ENCODE measurements at regions not wholly inside any gene's neighbourhood (a gene's known extent, or its start where the extent isn't known, plus 50 kb on each side); places are given as distances from the start of the nearest gene placed in this dataset.

DNA sequence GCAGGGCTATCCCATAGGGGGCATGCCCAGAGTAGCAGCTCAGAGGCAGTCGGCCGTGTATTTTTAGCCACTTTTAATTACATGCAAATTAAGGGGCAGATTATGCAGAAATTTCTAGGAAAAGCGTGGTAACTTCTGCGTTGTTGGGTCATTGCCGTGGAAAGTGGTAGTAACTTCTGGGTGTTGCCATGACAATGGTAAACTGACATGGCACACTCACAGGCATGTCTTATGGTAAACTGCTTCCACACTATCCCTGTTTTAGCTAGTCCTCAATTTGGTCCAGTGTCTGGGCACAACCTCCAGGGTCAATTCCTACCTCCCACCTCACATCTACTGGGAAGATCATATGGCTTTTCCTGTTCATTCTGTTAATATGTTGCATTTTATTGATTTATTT is 428.9 kb upstream of the FANCL start:
- Mint-ChIP-seq H3K4me3 (ENCODE audit: low read depth, unreplicated experiment) (no peak overlapping the region), H3K36me3 (ENCODE audit: insufficient read depth, unreplicated experiment) (no peaks in the 10 kb centered on the region), H3K9me3 (ENCODE audit: low read depth, unreplicated experiment) (peaks cover 3% of the 10 kb centered on the region), H3K4me1 (ENCODE audit: low read depth, unreplicated experiment) (peaks cover 10% of the 10 kb centered on the region), H3K27ac (ENCODE audit: unreplicated experiment) (no peak overlapping the region), H3K27me3 (ENCODE audit: unreplicated experiment) (no peaks in the 10 kb centered on the region)
- BruUV-seq (replicated peaks): no TSS peak
- no peak for TF ChIP-seq CTCF (IDR thresholded peaks at IDR 0.05; ENCODE audit: unreplicated experiment)
- CTCF ChIA-PET: interaction anchor here (1.0 kb wide), 1 partner anchor 11 kb away, joined by 3 read pairs; no protein-coding TSS in a partner anchor
- DNase-seq: no peak
- intact Hi-C loops (cut with micrococcal nuclease; ENCODE audit: unreplicated experiment): loop anchor here (5.0 kb wide), 1 partner anchor 223 kb away; no protein-coding TSS in a partner anchor

GRCh38 chr2:58667137-58667774 is 426.1 kb upstream of the FANCL start:
- no TSS peak for BruUV-seq (replicated peaks)
- CTCF ChIA-PET: no interaction called here
- Mint-ChIP-seq H3K4me3 (ENCODE audit: low read depth, unreplicated experiment) (no peak overlapping the region), H3K36me3 (ENCODE audit: insufficient read depth, unreplicated experiment) (no peaks in the 10 kb centered on the region), H3K27me3 (ENCODE audit: unreplicated experiment) (no peaks in the 10 kb centered on the region), H3K4me1 (ENCODE audit: low read depth, unreplicated experiment) (peaks cover 10% of the 10 kb centered on the region), H3K27ac (ENCODE audit: unreplicated experiment) (no peak overlapping the region), H3K9me3 (ENCODE audit: low read depth, unreplicated experiment) (peaks cover 3% of the 10 kb centered on the region)
- no peak for DNase-seq
- TF ChIP-seq CTCF (IDR thresholded peaks at IDR 0.05; ENCODE audit: unreplicated experiment): no peak
- intact Hi-C loops (cut with micrococcal nuclease; ENCODE audit: unreplicated experiment): no loop called here

- Mint-ChIP-seq H3K27me3 (ENCODE audit: unreplicated experiment) (no peaks in the 10 kb centered on the region), H3K36me3 (ENCODE audit: insufficient read depth, unreplicated experiment) (no peaks in the 10 kb centered on the region), H3K27ac (ENCODE audit: unreplicated experiment) (no peak overlapping the region), H3K4me1 (ENCODE audit: low read depth, unreplicated experiment) (peaks cover 10% of the 10 kb centered on the region), H3K9me3 (ENCODE audit: low read depth, unreplicated experiment) (peaks cover 3% of the 10 kb centered on the region), H3K4me3 (ENCODE audit: low read depth, unreplicated experiment) (no peak overlapping the region)
- no TSS peak for BruUV-seq (replicated peaks)
- no peak for TF ChIP-seq CTCF (IDR thresholded peaks at IDR 0.05; ENCODE audit: unreplicated experiment)
- intact Hi-C loops (cut with micrococcal nuclease; ENCODE audit: unreplicated experiment): no loop called here
- CTCF ChIA-PET: no interaction called here
- no peak for DNase-seq
These were observed 425.3 kb upstream of the FANCL start for GRCh38 chr2:58666323-58666970.

GRCh38 chr2:58665154-58665553 is 424.0 kb upstream of the FANCL start:
- TF ChIP-seq CTCF (IDR thresholded peaks at IDR 0.05; ENCODE audit: unreplicated experiment): no peak
- Mint-ChIP-seq H3K27me3 (ENCODE audit: unreplicated experiment) (no peaks in the 10 kb centered on the region), H3K4me1 (ENCODE audit: low read depth, unreplicated experiment) (peaks cover 10% of the 10 kb centered on the region), H3K4me3 (ENCODE audit: low read depth, unreplicated experiment) (no peak overlapping the region), H3K36me3 (ENCODE audit: insufficient read depth, unreplicated experiment) (no peaks in the 10 kb centered on the region), H3K27ac (ENCODE audit: unreplicated experiment) (no peak overlapping the region), H3K9me3 (ENCODE audit: low read depth, unreplicated experiment) (peaks cover 3% of the 10 kb centered on the region)
- intact Hi-C loops (cut with micrococcal nuclease; ENCODE audit: unreplicated experiment): no loop called here
- CTCF ChIA-PET: no interaction called here
- DNase-seq: no peak
- BruUV-seq (replicated peaks): no TSS peak

Data from Calu3 (cell line).